ENCODE measurements at regions not wholly inside any gene's neighbourhood (a gene's known extent, or its start where the extent isn't known, plus 50 kb on each side); places are given as distances from the start of the nearest gene placed in this dataset.
"Not testable (repeated sequence)": the region's sequence is repeated elsewhere in the genome, so short reads cannot be mapped to it uniquely, and the experiment has no call there.

DNA sequence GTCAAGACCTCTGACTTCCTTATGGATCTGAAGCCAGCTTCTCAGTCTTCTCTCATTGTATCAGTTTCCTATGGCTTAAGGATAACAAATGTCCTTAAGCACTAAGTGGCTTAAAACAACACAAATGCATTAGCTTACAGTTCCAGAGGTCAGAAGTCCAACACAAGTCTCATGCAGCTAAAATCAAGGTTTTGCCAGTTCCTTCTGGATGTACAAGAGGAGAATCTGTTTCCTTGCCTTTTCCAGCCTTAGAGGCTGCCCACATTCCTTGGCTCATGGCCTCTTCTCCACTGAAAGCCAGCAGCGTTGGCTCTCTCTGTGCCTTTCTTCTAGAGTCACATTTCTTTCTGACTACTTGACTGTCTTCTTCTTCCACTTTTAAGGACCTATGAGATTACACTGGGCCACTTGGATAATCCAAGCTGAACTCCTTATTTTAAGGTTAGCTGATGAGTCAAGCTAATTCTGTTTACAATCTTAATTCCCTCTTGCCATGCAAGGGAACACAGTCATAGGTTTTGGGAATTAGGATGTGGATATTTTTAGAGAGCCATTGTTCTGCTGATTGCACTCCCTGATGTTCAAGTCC lies 179.0 kb downstream of the BCAS1 start:
- no peak for DNase-seq

DNA sequence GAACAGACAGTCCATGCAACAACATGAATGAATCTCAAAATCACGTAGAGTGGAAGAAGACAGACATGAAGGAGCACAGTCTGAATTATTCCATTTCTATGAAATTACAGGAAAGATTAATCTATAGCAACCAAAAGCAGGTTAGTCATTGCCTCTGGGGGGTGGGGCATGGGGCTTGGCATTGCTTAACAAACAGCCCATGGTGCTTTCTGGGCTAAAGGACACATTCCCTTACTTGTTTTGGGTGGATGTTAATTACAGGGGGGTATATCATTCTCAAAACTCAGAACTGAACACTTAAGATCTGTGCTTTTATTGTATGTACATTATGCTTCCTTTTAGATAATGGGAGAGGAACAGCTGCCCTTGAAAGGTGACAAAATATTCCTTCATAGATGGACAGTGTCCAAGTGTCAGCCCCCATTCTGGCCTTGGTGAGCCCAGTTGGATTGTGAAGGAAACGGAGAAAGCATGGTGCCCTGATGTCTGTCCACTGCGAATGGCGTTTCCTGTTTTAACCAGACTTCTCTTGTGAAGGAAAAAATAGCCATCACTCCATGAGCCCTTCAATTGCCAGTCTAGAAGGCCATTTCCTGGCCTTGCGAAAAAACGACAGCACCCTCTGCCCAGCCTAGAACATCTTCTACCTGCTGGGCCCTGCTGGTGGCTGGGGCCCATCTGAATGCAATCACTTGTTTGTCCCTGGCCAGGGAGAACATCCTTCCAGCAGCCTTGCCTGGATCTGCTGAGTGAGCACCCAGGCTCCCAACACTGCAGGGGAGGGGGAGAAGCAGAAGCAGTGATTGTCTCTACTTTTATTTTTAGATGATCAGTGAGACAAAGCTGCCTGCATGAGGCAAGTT lies 179.7 kb downstream of the BCAS1 start:
- DNase-seq, result no peak

DNA sequence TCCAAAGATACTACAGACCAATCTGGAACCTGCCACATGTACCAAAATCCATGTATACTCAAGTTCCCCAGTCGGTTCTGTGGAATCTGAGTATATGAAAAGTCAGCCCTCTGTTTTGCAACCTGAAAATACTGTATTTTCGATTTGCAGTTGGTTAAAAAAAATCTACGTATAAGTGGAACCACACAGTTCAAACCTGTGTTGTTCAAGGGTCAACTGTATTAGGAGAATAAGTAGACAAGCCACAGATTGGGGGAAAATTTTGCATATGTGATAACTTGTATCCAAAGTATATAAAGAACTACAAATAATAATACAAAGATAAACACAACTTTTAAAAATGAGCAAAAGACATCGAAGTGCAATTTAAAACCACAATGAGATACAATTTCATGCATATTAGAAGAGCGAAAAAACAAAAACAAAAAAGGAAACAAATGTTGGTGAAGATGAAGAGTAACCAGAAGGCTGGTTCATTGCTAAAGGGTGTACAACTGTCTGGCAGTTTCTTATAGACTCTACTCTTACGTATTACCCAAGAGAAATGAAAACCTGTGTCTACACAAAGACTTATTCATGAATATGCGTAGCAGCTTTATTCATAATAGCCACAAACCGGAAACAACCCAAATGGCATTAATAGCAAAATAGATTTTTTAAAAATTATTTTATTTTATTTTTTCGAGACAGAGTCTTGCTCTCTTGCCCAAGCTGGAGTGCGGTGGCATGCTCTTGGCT lies 180.8 kb downstream of the BCAS1 start:
- DNase-seq, result no peak

DNA sequence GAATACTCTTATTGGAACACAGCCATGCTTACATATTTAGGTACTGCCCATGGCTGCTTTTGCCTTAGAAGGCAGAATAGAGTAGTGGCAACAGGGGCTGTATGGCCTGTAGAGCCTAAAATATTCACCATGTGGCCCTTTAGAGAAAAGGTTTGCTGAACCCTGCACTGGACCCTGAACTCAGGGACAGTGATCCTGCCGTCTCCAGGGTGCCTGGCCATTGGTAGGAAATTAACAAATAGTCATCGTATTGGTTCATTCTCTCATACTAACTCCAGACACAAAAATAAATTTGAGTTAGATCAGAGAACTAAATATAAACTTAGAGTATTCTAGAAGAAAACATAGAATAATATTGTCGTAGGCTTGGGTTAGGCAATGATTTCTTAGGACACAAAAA lies 181.4 kb downstream of the BCAS1 start:
- no peak for DNase-seq

DNA sequence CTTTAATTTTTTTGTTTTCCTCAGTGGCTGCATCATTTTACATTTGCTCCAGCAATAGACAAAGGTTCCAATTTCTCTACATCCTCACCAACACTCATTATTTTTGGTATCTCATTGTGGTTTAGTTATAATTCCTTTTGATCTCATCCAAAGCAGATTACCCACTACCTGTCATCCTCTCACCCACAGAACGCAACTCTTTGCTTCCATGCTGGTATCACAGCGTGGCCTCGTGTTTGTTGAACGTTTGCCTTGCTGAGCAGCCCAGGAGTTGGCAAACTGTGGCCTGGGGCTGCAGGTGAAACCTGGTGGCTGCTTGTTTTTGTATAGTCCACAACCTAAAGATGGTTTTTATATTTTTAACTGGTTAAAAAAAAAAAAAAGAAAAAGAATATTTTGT lies 181.9 kb downstream of the BCAS1 start:
- DNase-seq, result no peak

DNA sequence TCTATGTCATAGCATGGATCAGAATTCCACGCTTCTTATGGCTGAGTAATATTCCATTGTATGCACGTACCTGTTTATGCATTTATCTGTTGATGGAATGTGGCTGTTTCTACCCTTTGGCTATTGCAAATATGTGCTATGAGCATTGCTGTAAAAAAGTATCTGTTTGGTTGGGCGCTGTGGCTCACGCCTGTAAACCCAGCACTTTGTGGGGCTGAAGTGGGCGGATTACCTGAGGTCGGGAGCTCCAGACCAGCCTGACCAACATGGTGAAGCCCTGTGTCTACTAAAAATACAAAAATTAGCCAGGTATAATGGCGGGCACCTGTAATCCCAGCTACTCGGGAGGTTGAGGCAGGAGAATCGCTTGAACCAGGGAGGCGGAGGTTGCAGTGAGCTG lies 182.4 kb downstream of the BCAS1 start:
- no peak for DNase-seq

DNA sequence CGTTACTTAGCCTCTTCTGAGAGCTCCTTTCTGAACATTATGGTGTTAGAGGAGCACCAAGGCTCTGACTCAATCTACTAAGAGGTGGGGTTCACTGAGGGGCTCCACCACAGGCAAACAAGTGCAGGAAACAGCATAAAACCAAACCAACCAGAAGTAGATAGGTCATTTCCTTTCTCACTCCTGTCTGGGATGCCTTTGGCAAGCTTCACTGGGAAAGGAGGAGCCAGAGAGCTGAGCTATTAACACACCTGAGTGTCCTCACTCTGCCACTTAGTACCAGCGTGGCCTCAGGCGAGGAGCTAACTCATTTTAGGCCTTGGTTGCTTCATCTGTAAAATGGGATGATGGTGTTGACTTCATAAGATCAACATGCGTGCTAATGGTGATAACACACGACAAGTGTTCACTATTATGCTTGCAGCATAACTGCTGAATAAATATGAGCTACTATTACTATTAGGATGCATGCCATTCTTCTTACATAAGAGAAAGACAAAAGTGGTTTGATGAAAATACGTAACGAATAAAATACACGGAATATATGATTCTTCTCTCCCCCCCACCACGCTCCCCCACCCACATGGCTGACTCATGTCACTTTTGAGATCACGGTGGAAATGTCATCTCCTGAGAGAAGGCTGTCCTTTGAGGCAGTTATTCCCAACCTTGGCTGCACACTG lies 185.4 kb downstream of the BCAS1 start:
- DNase-seq, result peak; percentile 34

DNA sequence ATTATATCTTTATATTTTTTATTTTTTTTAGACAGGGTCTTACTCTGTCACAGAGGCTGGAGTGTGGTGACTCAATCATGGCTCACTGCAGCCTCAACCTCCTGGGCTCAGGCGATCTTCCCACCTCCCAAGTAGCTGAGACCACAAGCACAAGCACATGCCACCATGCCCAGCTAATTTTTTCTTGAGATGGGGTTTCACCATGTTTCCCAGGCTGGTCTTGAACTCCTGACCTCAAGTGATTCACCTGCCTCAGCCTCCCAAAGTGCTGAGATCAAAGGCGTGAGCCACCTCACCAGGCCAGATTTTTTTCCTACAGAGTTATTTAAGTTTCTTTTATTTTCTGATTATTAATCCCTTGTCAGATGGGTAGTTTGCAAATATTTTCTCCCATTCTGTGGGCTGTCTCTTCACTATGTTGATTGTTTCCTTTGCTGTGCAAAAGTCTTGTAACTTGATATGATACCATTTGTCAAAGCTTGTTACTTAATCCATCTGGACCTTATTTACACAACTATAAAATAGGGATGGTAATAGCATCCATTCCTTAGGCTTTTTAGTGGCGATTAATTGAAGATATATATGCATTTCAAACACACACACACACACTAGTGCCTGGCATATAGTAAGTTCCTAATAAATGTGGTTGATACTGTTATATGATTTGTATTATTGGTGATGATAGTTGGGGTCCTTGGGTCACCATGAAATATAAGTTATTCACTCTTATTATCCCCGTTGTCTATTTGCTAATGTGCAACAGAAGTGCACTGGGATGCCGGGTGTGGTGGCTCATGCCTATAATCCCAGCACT lies 187.1 kb downstream of the BCAS1 start:
- no peak for DNase-seq

DNA sequence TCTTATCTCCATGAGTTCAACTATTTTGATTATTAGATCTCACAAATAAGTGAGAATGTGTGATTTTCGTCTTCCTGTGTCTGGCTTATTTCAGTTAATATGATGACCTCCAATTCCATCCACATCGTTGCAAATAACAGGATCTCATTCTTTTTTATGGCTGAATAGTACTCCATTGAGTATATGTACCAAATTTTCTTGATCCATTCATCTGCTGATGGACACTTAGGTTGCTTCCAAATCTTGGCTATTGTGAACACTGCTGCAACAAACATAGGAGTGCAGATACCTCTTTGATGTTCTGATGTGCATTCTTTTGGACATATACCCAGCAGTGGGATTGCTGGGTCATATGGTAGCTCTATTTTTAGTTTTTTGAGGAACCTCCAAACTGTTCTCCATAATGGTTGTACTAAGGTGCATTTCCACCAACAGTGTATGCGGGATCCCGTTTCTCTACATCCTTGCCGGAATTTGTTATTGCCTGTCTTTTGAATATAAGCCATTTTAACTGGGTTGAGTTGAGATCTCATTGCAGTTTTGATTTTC lies 187.9 kb downstream of the BCAS1 start:
- not testable (repeated sequence) for DNase-seq

DNA sequence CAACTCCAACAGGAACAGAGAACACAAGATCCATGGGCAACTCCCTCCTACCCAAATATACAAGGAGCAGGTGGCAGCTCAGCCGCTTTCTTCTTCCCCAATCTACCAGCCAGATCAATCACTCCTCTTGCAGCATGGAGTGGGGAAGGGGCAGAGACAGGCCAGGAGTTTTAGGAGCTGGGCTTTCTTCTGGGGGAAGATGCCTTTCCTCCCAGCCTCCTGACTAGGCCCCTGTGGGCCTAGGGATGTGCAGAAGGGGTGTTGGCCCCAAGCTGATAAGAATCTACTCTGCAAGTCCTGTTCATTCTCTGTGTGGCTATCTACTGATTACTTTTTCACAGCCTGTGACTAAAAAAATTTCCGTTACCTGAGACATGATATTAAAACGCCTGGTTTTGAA lies 189.0 kb downstream of the BCAS1 start:
- no peak for DNase-seq

DNA sequence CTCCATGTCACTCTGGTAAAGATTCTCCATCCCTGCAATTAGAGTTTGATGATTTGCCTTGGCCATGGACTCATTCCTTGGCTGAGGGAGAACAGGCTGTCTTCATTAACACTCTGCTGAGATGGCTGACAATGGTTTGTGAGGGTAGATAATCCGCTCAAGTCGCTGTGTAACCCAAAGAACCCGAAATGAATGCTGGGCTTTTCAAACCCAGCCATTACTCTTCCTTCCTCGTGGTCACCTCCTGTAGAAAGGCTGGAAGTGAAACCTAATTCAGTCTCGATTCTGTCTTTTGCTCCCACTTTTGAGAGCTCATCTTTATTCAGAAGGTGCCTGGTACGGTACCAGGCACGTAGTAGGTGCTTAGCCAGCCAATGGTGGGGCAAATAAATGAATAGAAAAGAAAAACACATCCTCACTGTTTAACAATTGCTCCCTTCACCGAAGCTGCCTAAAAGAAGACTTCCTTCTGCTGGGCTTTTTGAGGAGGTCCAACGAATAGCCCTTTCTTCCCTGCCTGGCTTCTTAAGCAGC lies 190.2 kb downstream of the BCAS1 start:
- no peak for DNase-seq

DNA sequence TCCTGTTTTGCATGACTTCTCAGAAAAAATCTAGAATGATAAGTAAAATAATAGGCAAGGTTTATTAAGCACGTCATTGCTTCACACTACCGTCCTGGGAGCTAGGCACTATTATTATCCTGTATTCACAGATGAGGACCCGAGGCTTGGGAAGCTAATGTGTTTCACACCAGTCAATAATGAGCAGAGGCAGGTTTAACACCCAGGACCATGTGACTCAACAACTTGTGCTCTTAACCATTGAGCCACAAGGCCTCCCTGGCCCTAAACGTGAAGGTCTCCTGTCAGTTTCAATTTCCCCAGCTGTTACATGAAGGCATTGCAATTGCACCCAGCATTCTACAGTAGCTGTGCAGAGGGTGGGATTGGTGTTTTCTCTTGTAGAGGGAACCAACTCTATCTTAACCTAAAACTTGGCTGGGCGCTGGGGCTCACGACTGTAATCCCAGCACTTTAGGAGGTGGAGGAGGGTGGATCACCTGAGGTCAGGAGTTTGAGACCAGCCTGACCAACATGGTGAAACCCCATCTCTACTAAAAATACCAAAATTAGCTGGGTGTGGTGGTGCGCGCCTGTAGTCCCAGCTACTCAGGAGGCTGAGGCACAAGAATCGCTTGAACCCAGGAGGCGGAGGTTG lies 191.2 kb downstream of the BCAS1 start:
- no peak for DNase-seq

DNA sequence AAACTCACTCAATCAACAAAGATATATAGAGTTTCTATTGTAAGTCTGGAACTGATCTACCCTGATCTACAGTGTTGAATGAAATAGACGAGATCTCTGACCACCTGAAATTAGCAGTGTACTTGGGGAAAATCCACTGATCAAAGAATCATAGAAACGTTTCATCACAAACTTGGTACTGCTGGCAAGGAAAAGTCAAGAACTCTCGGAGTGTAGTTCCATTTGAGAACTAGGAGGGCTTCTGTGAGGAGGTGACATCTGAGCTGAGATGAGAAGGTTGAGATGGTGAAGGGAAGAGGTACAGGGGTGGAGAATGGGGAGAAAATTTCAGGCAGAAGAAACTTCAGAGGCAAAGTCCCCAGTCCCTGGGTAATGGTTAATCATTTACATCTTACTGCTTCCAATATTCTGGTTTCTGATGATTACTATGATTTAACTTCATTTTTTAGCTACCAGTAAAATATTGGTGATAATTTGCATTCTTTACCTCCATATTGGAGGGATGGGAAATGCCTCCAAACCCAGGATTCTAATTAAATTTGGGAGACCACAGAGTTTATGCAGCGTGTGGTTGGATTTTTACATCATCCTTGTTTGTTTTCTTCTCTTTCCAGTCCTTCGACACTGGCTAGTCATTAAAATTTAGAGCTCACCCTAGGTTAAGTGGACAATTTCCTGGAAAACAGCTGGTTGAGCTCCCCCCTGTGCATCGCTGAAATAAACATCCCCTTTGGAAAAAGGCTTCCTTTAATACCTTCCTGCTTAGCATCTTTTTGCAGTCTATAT lies 191.9 kb downstream of the BCAS1 start:
- no peak for DNase-seq

DNA sequence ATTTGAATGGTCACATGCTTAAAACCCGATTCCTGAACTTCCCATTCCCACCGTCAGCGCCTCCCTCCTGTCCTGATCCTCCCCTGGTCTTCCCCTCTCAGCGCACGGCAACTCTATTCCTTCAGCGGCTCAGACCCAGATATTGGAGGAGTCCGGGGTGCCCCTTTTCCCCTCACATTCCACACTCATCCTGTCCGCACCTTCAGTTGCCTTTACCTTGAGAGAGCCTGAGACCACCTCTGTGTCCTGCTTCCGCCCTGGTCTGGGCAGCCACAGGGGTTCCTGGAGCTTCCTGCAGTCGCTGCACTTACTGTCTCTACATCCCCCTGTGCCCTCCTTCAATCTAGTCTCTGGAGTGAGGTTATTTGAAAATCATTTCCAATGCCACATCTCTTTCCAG lies 193.4 kb downstream of the BCAS1 start:
- DNase-seq, result no peak

DNA sequence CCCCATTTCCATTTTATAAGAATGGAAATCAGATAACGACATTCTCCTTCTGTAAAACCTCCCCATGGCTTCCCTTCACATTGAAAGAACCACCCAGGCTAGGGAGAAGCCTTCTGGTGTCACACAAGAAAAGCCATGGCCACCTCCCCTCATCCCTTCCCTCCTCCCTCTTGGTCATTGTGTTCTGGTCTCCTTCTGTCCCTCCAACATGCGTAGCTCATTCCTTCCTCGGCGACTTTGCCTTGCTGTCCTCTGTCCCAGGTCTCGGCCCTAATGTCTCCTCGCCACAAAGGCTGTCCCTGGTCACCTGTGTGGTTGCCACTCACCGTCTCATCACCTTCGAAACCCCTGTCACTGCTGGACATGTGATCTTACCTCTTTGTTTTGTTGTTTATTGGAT lies 193.9 kb downstream of the BCAS1 start:
- no peak for DNase-seq

DNA sequence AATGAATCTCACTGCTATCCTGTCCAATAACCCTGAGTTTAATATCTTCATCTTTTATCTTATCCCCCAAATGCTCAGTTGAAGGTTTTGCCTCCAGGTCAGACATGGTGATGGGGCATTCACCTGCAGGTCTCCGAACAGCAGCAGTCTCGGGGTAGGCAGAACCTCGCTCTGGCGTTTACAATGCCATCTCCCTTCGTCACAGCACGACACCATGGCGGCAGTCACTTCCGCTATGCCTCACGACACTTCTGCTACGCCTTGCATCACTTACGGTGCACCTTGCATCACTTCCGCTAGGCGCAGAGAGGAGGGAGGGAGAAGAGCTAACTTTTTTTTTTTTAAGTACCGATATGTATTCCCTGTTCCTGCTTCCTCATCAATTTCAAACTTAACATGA lies 194.9 kb downstream of the BCAS1 start:
- DNase-seq, result no peak

DNA sequence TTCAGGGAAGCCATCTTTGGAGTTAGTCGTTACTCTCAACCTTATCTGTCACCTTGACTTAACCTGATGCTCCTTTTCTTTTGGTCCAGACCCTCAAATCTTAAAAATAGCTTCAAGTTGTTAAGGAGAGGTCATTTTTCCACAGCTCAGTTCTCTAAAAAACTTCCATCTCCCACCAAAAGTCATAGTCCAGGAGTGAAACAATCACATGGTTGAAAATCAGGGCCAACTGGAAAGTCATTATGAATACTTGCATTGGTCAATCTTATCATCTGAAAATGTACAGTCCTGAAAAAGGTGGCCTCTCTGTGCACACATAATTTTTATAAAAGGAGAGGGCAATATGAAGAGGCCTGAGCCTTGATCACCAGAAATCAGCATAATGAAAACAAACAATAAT lies 195.7 kb downstream of the BCAS1 start:
- no peak for DNase-seq

DNA sequence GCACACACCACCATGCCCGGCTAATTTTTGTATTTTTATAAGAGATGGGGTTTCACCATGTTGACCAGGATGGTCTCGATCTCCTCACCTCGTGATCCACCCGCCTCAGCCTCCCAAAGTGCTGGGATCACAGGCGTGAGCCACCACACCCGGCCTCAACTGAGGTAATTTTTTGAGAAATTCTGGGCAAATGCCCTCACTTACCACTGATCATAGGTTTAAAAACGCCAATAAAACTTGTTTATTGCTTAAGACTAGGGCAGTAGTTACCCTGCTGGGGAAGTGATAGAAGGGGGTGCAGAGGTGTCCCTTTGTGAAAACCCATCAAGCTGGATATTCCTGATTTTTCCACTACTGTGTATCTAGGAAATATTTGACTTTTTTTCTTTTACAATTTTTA lies 196.3 kb downstream of the BCAS1 start:
- DNase-seq, result no peak

DNA sequence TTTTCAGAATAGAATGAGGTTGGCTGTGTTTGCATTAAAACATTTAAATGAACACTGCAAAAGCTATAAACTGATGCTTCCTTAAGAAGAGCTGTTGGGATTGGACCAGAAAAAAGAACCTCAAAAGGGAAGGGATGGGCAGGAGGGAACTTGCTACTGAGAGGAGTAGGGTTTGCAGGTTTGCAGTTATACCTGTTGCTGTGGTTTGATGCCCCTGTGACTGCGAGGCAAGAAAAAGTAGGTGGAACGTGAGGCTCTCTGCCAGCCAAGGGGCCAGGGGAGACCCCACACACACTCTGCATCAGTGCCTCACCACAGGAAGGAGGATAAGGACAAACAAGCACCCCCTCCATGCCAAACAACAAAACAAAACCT lies 197.2 kb downstream of the BCAS1 start:
- DNase-seq, result peak; percentile 32

DNA sequence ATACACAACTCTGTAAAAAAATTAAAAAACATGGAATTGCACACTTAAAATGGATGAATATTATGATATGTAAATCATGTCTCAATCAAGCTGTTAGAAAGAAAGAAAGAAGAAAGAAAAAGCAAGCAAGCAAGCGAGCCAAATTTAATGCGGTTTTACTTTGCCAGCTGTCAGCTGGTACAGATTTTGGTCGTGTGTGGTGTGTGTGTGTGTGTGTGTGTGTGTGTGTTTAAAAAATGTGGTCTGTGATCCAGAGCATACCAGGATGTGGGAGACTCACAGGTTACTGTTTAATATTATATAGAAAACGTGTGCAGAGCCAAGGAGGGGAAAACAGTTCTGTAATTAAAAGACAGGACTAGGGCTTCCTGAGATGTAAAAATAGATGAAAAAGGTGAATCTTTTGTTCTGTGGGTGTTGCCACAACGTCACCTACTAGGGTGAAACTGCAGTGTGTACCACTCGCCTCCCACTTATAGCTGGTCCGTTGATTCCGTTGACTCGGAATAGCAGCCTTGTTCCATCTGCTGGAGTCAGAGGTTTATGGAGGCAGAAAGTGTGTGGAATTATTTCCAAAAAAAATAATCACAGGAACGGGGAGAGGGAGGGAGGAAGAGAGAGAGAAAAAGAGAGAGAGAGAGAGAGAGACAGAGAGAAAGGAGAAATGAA lies 197.7 kb downstream of the BCAS1 start:
- peak; percentile 66 for DNase-seq

Measured in CD4-positive, alpha-beta T cell treated with Interleukin-17A for 4 hours (primary cell).